ENCODE measurements at regions not wholly inside any gene's neighbourhood (a gene's known extent, or its start where the extent isn't known, plus 50 kb on each side); places are given as distances from the start of the nearest gene placed in this dataset.

- no peak for DNase-seq
These were observed 52.5 kb upstream of the C9orf72 start for GRCh38 chr9:27625751-27626150.

GRCh38 chr9:27626244-27627187, 53.2 kb upstream of the C9orf72 start:
- no peak for DNase-seq

DNA sequence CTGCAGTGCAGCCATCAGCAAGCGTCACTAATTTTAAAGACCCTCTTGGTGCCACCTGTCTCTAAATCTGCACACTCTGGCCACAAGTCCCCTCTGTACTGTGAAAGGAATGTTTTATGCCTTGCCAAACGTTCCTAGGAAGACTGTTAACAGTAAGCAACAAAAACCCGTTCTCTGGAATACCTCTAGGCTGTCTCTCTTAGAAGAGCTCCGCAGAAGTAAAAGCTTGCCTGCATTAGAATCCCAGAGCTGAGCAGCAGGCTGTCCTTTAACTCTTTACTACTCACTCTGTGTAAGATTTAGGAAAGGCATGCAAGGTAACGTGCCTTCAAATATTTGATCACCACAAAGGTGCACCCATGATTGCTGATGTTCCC, 53.9 kb upstream of the C9orf72 start:
- no peak for DNase-seq

GRCh38 chr9:27628311-27628710, 55.0 kb upstream of the C9orf72 start:
- no peak for DNase-seq

DNA sequence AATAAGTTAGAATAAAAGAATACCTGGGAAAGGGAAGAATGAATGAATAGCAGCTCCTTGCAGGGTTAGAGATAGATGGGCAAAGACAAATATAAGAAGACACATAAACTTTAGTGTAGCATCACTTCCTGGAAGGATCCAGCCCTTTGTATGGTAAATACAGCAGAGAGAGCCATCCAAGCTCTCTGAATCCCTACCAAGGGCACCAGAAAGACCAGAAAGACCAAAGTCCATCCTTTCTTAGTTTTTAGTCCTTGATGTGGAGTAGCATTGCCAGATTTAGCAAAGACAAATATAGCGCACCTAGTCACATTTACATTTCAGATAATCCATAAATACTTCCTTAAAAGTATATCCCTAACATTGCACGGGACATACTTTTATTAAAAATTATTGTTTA, 56.1 kb upstream of the C9orf72 start:
- DNase-seq = no peak

DNA sequence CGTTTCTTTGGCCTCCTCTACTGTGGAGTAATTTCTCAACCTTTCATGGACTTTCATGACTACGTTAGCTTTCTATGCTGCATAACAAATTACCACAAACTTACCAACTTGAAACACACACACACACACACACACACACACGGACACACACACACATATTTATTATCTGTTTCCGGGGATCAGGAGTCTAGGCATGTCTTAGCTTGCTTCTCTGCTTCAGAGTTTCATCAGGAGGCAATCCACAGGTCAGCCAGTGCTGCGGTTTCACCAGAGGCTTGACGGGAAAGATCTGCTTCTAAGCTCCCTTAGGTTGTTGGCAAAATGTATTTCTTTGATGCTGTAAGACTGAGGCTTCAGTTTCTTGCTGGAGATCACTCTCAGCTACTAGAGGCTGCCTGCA, 59.0 kb upstream of the C9orf72 start:
- DNase-seq = no peak

- no peak for DNase-seq
These were observed 60.5 kb upstream of the C9orf72 start for GRCh38 chr9:27633764-27634163.

DNA sequence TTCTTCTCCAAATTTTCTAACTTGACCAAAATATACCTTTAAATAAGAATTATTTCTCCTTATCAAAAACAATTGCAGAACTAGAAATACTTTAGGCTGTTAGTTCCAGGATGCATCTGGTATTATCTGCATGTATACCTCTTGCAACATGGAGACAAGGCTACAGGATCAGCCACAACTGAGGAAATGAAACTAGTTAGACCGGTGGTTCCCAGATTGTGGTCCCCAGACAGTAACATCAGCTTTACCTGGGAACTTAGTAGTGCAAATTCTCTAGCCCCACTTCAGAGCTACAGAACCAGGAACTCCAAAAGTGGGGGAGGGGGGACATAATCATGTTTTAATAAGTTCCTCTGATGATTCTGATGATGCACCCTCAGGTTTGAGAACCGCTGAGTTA, 61.6 kb upstream of the C9orf72 start:
- DNase-seq = peak; percentile 3

DNA sequence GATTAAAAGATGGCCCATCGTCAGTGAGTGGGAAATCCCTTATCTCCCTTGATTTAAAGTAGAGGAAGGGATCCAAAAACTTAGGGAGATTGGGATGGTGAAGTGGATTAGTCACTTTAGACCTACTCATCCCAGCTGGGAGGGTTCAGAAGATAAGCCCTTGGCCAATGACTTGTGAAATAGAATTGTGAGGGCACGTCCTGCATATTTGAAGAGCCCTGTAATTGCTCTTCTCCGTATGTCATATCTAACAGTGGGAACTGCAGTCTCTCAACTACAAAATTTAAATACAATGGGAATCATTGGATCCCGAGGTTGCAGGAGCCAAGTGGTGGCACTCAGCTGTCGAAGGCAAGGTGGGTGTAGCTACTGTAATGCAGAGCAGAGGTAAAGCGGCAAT, 65.4 kb upstream of the C9orf72 start:
- DNase-seq = no peak

- no peak for DNase-seq
These were observed 72.0 kb upstream of the C9orf72 start for GRCh38 chr9:27645161-27645840.

DNA sequence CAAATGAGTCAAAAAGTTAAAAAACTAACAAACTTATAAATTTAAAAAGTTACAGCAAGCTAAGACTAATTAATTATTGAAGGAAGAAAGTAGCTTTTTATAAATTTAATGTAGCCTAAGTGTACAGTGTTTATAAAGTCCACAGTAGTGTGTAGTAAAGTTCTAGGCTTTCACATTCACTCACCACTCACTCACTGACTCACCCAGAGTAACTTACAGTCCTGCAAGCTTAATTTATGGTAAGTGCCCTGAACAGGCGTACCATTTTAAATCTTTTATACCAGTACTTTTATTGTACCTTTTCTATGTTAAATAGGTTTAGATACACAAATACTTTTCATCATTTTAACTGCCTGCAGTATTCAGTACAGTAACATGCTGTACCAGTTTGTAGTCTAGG, 80.0 kb upstream of the C9orf72 start:
- no peak for DNase-seq

DNA sequence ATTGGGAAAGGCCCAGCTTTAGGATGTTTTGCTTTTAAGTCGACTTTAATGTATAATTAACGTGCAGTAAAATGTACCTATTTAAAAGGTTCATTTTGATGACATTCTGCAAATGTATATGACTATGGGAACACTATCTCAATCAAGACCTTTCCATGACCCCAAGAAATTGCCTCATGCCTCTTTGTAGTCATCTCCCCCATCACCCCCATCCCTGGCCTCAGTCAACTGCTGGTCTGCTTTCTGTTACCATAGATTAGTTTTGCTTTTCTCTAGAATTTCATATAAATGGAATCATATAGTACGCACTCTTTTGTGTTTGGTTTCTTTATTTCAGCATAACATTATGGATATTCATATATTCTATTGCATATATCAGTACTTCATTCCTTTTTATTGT, 80.7 kb upstream of the C9orf72 start:
- no peak for DNase-seq

GRCh38 chr9:27654629-27655285, 81.5 kb upstream of the C9orf72 start:
- no peak for DNase-seq

DNA sequence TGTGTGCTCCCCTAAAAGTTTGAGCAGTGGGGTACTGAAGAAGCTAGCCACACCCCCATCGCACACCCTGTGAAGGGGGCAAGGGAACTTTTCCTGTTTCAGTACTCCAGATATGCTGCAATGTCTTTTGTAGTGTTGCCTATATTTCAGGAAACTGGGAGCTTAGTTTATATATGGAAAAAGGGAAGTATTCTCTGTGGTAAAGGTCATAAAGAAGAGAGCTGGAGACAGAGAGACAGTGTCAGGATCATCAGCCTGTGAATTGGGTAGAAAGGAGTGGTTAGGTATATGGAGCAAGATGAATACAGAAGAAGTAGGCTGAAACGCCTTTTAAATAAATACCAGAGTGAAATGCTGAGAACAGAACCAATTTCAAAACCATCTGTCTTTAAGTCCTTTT, 82.2 kb upstream of the C9orf72 start:
- no peak for DNase-seq

GRCh38 chr9:27659001-27659400, 85.7 kb upstream of the C9orf72 start:
- DNase-seq = no peak

GRCh38 chr9:27659571-27659970, 86.3 kb upstream of the C9orf72 start:
- DNase-seq = no peak

GRCh38 chr9:27660148-27660547, 86.9 kb upstream of the C9orf72 start:
- DNase-seq = no peak

DNA sequence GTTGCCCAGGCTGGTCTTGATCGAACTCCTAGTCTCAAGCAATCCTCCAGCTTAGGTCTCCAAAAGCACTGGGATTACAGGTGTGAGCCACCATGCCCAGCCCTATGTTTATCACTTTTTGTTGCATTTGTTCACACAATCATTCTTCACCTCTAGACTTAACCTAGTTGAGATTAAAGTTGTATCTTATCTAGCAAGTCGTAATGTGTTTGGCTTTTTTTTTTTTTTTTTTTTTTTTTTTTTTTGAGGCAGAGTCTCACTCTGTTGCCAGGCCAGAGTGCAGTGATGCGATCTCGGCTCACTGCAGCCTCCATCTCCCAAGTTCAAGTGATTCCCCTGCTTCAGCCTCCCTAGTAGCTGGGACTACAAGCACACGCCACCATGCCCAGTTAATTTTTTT, 90.2 kb upstream of the C9orf72 start:
- DNase-seq = no peak

DNA sequence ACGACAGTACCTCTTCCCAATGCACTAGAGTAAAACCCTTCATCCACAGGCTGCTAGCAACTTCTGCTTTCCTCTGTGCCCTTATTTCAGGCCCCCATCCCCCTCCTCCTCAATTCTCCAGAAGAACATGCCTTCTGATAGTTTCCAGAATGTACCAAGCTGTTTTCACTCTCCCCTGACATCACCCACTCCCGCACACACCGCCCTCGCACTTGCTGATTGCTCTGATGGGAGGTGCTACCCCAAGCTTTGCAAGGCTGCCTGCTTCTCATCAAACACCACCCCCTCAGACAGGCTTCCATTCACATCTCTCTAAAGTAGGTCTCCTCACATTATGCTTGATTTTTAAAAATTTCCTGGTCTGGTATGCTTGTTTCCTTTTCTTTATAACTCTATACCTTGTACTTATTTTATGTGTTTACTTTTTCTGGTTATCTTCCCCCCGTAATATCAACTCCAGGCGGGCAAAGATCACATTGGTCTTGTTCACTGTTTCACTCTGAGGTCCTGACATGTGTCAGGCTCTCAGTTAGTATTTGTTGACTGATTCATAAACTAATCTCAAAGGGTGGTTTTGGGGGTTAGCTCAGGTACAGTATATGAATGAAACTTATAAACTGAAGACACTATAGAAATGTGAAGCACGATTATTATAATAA, 91.0 kb upstream of the C9orf72 start:
- DNase-seq = no peak

- no peak for DNase-seq
These were observed 91.9 kb upstream of the C9orf72 start for GRCh38 chr9:27665136-27665535.

GRCh38 chr9:27668280-27668679, 95.0 kb upstream of the C9orf72 start:
- no peak for DNase-seq

- no peak for DNase-seq
These were observed 98.4 kb upstream of the C9orf72 start for GRCh38 chr9:27671636-27672035.

- DNase-seq = no peak
These were observed 99.4 kb upstream of the C9orf72 start for GRCh38 chr9:27672718-27673117.
